ENCODE measurements at regions not wholly inside any gene's neighbourhood (a gene's known extent, or its start where the extent isn't known, plus 50 kb on each side); places are given as distances from the start of the nearest gene placed in this dataset.

DNA sequence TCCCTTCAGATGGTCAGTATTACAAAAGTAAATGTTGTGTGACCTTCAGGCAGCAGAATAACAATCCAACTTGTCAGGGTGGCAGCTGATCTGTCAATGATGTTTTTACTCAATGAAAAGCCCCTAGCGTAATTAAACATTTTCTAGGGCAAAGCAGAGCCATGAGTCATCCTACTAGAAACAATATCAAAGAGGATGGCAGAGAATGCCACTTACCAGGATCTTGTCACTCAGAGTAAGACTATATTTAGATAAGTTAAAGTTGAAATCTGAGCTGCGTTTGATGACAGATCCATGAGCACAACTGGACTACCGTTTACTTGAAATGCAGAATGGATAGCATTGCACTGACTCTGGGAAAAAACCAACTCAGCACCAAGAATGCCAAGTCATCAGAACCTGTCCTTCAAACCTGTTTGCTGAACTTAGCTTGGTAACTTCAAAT is 612.6 kb upstream of the ACVR2A start:
- DNase-seq, result no peak
- no peaks in the 10 kb centered on the region for H3K27me3 ChIP-seq
- TF ChIP-seq POLR2A (IDR thresholded peaks at IDR 0.05) (no peak), CTCF (IDR thresholded peaks at IDR 0.05) (no peak)
- H3K4me1 ChIP-seq, result no peaks in the 10 kb centered on the region
- no peaks in the 10 kb centered on the region for H3K36me3 ChIP-seq
- H3K27ac ChIP-seq, result no peak overlapping the region
- H3K4me3 ChIP-seq, result no peak overlapping the region
- H3K9me3 ChIP-seq, result no peaks in the 10 kb centered on the region

DNA sequence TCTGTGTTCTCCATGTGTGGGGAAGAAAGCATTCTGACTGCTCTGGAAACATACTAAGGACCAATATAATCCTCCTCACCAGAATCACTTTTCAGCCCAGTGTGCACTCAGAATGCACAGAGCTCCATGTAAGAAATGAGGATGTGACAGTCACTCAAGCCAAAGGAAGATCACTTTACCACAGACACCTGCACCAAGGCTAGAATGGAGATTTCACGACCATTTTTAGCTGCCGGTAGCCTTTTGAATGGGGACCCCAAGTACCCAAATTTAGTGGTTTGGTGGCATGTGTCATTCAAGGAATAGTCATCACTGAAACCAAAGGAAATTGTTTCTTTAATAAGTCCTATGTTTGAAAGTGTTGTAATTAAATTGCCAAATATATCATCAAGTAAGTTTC is 613.2 kb upstream of the ACVR2A start:
- H3K36me3 ChIP-seq, result no peaks in the 10 kb centered on the region
- no peak for DNase-seq
- no peaks in the 10 kb centered on the region for H3K9me3 ChIP-seq
- TF ChIP-seq POLR2A (IDR thresholded peaks at IDR 0.05) (no peak), CTCF (IDR thresholded peaks at IDR 0.05) (no peak)
- H3K4me3 ChIP-seq, result no peak overlapping the region
- H3K4me1 ChIP-seq, result no peaks in the 10 kb centered on the region
- H3K27me3 ChIP-seq, result no peaks in the 10 kb centered on the region
- H3K27ac ChIP-seq, result no peak overlapping the region

DNA sequence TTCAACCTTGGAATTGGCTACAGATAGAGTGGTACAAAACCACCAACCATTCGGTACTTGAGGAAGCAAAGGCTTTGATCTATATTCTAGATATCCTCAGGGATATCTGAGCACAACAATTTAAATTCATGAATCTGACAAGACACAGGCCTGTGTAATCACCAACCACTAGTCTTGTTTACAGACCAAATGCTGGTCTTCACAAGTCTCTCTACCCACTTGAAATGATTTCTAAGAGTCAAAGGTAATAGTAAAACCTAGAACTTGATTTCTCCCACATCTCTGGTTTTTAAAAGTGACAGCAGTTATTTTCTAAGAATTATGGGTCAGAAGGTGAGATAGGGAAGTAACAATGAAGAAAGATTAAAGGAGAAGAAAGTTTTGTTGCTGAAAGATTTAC is 613.7 kb upstream of the ACVR2A start:
- H3K27ac ChIP-seq, result no peak overlapping the region

DNA sequence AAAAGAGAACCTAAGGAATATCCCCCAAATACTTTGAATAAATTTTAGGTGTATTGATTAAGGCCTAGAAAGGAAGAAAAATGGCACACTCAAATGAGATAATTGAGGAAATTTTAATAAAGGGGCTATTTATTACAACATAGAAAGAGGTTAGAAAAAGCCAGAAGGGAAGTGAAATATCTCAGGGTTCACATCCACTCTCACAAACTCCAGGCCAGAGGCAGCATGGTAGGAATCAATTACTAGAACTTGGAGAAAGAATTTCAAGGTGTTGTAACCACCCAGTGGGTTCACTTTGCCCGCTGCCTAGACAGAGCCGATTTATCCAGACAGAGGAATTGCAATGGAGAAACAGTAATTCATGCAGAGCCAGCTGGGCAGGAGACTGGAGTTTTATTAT is 617.5 kb upstream of the ACVR2A start:
- H3K4me3 ChIP-seq, result no peak overlapping the region
- TF ChIP-seq CTCF (IDR thresholded peaks at IDR 0.05) (no peak), POLR2A (IDR thresholded peaks at IDR 0.05) (no peak)
- no peak for DNase-seq
- no peak overlapping the region for H3K27ac ChIP-seq
- H3K27me3 ChIP-seq, result no peaks in the 10 kb centered on the region
- no peaks in the 10 kb centered on the region for H3K36me3 ChIP-seq
- H3K4me1 ChIP-seq, result no peaks in the 10 kb centered on the region
- no peaks in the 10 kb centered on the region for H3K9me3 ChIP-seq

More for the DNA sequence above, 613.7 kb upstream of the ACVR2A start:
- Histone ChIP-seq H3K4me3 (no peak overlapping the region), H3K4me1 (no peaks in the 10 kb centered on the region), H3K36me3 (no peaks in the 10 kb centered on the region), H3K9me3 (no peaks in the 10 kb centered on the region), H3K27me3 (no peaks in the 10 kb centered on the region)
- DNase-seq, result no peak
- TF ChIP-seq POLR2A (IDR thresholded peaks at IDR 0.05) (no peak), CTCF (IDR thresholded peaks at IDR 0.05) (no peak)

DNA sequence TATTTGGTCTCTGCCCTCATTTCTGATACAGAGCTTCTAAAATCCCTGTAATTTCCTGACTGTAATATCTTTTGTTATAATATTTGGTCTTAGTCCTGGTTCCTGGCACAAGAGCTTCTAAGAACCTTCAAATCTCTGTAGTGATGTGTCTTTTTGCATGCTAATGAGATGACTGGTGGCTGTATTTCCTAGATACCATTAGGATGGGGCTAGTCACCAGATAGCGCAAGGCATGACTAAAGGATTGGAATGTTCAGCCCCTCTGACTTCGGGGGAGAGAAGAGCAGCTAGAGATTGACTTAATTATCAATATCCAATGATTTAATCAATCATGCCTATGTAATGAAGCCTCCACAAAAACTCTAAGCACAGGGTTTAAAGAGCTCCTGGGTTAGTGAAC is 620.8 kb upstream of the ACVR2A start:
- no peak for DNase-seq
- Histone ChIP-seq H3K36me3 (no peaks in the 10 kb centered on the region), H3K4me3 (no peak overlapping the region), H3K4me1 (no peaks in the 10 kb centered on the region), H3K27ac (no peak overlapping the region), H3K27me3 (no peaks in the 10 kb centered on the region), H3K9me3 (no peaks in the 10 kb centered on the region)
- TF ChIP-seq CTCF (IDR thresholded peaks at IDR 0.05) (no peak), POLR2A (IDR thresholded peaks at IDR 0.05) (no peak)

GRCh38 chr2:147223553-147224060 is 621.2 kb upstream of the ACVR2A start:
- Histone ChIP-seq H3K9me3 (no peaks in the 10 kb centered on the region), H3K27me3 (no peaks in the 10 kb centered on the region), H3K4me3 (no peak overlapping the region), H3K27ac (no peak overlapping the region), H3K36me3 (no peaks in the 10 kb centered on the region), H3K4me1 (no peaks in the 10 kb centered on the region)
- TF ChIP-seq POLR2A (IDR thresholded peaks at IDR 0.05) (no peak), CTCF (IDR thresholded peaks at IDR 0.05) (no peak)
- no peak for DNase-seq

Measured in Peyer's patch (tissue), 4 donors.